ENCODE measurements at regions not wholly inside any gene's neighbourhood (a gene's known extent, or its start where the extent isn't known, plus 50 kb on each side); places are given as distances from the start of the nearest gene placed in this dataset.

DNA sequence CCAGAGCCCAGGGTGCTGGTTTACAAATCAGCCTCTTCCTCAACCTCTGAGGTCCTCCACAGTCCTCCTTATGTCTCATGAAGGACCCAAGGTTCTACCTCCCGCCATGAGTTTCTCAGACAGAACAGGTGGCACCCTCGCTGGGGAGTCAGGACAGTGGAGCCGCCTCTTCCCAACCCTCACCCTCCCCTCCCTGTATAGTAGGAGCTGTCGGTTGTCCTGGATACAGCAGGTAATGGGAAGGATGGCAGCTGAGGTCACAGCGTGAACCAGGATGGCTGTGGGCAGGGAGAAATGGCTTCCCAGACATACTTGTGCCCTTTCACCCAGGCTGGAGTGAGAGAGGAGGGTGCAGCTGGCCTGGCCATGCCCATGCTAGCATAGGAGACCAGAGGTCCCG is 134.6 kb downstream of the CHST1 start:
- Mint-ChIP-seq H3K27ac (no peak overlapping the region), H3K4me3 (no peak overlapping the region), H3K36me3 (no peaks in the 10 kb centered on the region), H3K4me1 (no peaks in the 10 kb centered on the region), H3K9me3 (no peaks in the 10 kb centered on the region), H3K27me3 (ENCODE audit: low read depth) (peaks cover 3% of the 10 kb centered on the region; the same call in 1 of the 2 replicates)
- no peak for ATAC-seq
- POLR2A ChIA-PET, result interaction anchor here (0.6 kb wide), 1 partner anchor 119 kb away, joined by 3 read pairs; no protein-coding TSS in a partner anchor
- DNase-seq (ENCODE audit: low spot score), result no peak
- TF ChIP-seq ATF1 (CRISPR knock-in tag; IDR thresholded peaks at IDR 0.05) (no peak), FOXP1 (CRISPR knock-in tag; IDR thresholded peaks at IDR 0.05; ENCODE audit: borderline replicate concordance) (no peak), SMAD4 (CRISPR knock-in tag; IDR thresholded peaks at IDR 0.05) (no peak), GABPB1 (CRISPR knock-in tag; IDR thresholded peaks at IDR 0.05) (no peak)
- TF ChIP-seq, protein P1, sequence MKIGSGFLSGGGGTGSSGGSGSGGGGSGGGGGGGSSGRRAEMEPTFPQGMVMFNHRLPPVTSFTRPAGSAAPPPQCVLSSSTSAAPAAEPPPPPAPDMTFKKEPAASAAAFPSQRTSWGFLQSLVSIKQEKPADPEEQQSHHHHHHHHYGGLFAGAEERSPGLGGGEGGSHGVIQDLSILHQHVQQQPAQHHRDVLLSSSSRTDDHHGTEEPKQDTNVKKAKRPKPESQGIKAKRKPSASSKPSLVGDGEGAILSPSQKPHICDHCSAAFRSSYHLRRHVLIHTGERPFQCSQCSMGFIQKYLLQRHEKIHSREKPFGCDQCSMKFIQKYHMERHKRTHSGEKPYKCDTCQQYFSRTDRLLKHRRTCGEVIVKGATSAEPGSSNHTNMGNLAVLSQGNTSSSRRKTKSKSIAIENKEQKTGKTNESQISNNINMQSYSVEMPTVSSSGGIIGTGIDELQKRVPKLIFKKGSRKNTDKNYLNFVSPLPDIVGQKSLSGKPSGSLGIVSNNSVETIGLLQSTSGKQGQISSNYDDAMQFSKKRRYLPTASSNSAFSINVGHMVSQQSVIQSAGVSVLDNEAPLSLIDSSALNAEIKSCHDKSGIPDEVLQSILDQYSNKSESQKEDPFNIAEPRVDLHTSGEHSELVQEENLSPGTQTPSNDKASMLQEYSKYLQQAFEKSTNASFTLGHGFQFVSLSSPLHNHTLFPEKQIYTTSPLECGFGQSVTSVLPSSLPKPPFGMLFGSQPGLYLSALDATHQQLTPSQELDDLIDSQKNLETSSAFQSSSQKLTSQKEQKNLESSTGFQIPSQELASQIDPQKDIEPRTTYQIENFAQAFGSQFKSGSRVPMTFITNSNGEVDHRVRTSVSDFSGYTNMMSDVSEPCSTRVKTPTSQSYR (CRISPR knock-in tag; IDR thresholded peaks at IDR 0.05), result no peak
- TF ChIP-seq, protein P2, sequence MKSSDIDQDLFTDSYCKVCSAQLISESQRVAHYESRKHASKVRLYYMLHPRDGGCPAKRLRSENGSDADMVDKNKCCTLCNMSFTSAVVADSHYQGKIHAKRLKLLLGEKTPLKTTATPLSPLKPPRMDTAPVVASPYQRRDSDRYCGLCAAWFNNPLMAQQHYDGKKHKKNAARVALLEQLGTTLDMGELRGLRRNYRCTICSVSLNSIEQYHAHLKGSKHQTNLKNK (CRISPR knock-in tag; IDR thresholded peaks at IDR 0.05), result no peak
- TF ChIP-seq, protein P3, sequence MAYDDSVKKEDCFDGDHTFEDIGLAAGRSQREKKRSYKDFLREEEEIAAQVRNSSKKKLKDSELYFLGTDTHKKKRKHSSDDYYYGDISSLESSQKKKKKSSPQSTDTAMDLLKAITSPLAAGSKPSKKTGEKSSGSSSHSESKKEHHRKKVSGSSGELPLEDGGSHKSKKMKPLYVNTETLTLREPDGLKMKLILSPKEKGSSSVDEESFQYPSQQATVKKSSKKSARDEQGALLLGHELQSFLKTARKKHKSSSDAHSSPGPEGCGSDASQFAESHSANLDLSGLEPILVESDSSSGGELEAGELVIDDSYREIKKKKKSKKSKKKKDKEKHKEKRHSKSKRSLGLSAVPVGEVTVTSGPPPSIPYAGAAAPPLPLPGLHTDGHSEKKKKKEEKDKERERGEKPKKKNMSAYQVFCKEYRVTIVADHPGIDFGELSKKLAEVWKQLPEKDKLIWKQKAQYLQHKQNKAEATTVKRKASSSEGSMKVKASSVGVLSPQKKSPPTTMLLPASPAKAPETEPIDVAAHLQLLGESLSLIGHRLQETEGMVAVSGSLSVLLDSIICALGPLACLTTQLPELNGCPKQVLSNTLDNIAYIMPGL (CRISPR knock-in tag; IDR thresholded peaks at IDR 0.05), result no peak
- CTCF ChIA-PET, result interaction anchor here (0.6 to 1.0 kb wide), 2 partner anchors 241 to 269 kb away, joined by 3 to 4 read pairs; no protein-coding TSS in a partner anchor

DNA sequence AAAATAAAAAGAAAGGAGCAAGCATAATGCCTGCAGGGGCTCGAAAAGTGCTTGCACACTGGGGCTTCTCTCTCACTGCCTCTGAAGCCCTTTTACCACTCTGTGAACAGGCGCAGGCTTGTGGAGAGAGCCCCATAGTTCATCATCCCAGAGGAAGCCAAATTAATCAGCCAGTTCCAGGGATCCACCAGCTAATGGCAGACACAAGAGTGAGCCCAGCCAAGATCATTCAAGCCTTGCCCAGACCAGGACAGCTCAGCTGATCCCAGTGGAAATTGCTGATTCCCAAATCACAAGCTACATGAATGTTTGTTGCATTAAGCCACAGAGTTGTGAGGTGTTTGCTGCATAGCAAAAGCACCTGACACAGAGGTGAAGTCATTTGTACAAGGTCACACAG is 135.3 kb downstream of the CHST1 start:
- POLR2A ChIA-PET, result no interaction called here
- Mint-ChIP-seq H3K9me3 (no peaks in the 10 kb centered on the region), H3K27ac (no peak overlapping the region), H3K4me3 (no peak overlapping the region), H3K4me1 (no peaks in the 10 kb centered on the region), H3K36me3 (no peaks in the 10 kb centered on the region), H3K27me3 (ENCODE audit: low read depth) (peaks cover 7% of the 10 kb centered on the region)
- CTCF ChIA-PET, result no interaction called here
- ATAC-seq (no peak), DNase-seq (ENCODE audit: low spot score) (no peak)
- TF ChIP-seq, protein P4, sequence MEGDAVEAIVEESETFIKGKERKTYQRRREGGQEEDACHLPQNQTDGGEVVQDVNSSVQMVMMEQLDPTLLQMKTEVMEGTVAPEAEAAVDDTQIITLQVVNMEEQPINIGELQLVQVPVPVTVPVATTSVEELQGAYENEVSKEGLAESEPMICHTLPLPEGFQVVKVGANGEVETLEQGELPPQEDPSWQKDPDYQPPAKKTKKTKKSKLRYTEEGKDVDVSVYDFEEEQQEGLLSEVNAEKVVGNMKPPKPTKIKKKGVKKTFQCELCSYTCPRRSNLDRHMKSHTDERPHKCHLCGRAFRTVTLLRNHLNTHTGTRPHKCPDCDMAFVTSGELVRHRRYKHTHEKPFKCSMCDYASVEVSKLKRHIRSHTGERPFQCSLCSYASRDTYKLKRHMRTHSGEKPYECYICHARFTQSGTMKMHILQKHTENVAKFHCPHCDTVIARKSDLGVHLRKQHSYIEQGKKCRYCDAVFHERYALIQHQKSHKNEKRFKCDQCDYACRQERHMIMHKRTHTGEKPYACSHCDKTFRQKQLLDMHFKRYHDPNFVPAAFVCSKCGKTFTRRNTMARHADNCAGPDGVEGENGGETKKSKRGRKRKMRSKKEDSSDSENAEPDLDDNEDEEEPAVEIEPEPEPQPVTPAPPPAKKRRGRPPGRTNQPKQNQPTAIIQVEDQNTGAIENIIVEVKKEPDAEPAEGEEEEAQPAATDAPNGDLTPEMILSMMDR (IDR thresholded peaks at IDR 0.05), result no peak
- TF ChIP-seq PRRX2 (CRISPR knock-in tag; IDR thresholded peaks at IDR 0.05) (no peak), ZNF416 (CRISPR knock-in tag; IDR thresholded peaks at IDR 0.05) (no peak), ZNF138 (CRISPR knock-in tag; conservative IDR thresholded peaks at IDR 0.05) (no peak), TP53 (CRISPR knock-in tag; IDR thresholded peaks at IDR 0.05) (no peak), ATF1 (CRISPR knock-in tag; IDR thresholded peaks at IDR 0.05) (no peak), JUN (CRISPR knock-in tag; IDR thresholded peaks at IDR 0.05) (no peak)
- TF ChIP-seq, protein P5, sequence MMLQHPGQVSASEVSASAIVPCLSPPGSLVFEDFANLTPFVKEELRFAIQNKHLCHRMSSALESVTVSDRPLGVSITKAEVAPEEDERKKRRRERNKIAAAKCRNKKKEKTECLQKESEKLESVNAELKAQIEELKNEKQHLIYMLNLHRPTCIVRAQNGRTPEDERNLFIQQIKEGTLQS (CRISPR knock-in tag; conservative IDR thresholded peaks at IDR 0.05), result no peak

DNA sequence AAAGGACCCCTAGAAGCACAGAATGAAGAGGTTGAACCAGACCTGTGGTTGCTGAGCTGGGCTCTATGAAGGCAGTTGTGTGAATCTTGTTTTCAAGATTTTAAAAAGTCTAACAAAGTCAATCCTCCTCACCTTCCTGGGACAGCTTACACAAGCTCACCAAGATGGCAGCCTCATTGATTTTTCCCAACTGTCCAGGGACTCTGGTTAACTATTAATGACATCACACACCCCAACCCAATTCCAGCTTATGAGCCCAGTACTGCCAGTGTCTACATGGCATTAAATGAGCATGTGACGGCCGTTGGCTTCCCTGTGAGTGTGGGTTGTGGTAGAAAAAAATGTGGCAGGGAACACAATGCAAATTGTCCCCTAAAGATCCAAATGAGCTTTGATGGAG is 137.0 kb downstream of the CHST1 start:
- H3K9me3 Mint-ChIP-seq, result peaks cover 4% of the 10 kb centered on the region; the same call in 1 of the 2 replicates
- DNase-seq (ENCODE audit: low spot score) (no peak), ATAC-seq (no peak)
- peaks cover 7% of the 10 kb centered on the region for H3K27me3 Mint-ChIP-seq (ENCODE audit: low read depth)
- no peaks in the 10 kb centered on the region for H3K4me1 Mint-ChIP-seq
- H3K27ac Mint-ChIP-seq, result no peak overlapping the region
- H3K4me3 Mint-ChIP-seq, result no peak overlapping the region
- no peaks in the 10 kb centered on the region for H3K36me3 Mint-ChIP-seq
- ChIA-PET POLR2A (no interaction called here), CTCF (interaction anchor here (1.8 kb wide), 1 partner anchor 126 kb away, joined by 5 read pairs; no protein-coding TSS in a partner anchor)
- TF ChIP-seq FOXK1 (CRISPR knock-in tag; IDR thresholded peaks at IDR 0.05) (no peak), SMAD4 (CRISPR knock-in tag; IDR thresholded peaks at IDR 0.05) (no peak), ZNF138 (CRISPR knock-in tag; conservative IDR thresholded peaks at IDR 0.05) (no peak), ESRRA (CRISPR knock-in tag; IDR thresholded peaks at IDR 0.05; ENCODE audit: borderline replicate concordance) (no peak), GTF2I (CRISPR knock-in tag; conservative IDR thresholded peaks at IDR 0.05) (no peak), ZNF232 (CRISPR knock-in tag; IDR thresholded peaks at IDR 0.05) (no peak), SOX15 (CRISPR knock-in tag; IDR thresholded peaks at IDR 0.05) (no peak), NR3C1 (CRISPR knock-in tag; conservative IDR thresholded peaks at IDR 0.05; ENCODE audit: low read depth) (no peak), SP1 (CRISPR knock-in tag; conservative IDR thresholded peaks at IDR 0.05) (no peak), GRHL2 (CRISPR knock-in tag; IDR thresholded peaks at IDR 0.05; ENCODE audit: insufficient replicate concordance, severe bottlenecking) (no peak)
- TF ChIP-seq, protein P6, sequence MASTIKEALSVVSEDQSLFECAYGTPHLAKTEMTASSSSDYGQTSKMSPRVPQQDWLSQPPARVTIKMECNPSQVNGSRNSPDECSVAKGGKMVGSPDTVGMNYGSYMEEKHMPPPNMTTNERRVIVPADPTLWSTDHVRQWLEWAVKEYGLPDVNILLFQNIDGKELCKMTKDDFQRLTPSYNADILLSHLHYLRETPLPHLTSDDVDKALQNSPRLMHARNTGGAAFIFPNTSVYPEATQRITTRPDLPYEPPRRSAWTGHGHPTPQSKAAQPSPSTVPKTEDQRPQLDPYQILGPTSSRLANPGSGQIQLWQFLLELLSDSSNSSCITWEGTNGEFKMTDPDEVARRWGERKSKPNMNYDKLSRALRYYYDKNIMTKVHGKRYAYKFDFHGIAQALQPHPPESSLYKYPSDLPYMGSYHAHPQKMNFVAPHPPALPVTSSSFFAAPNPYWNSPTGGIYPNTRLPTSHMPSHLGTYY (CRISPR knock-in tag; IDR thresholded peaks at IDR 0.05), result no peak
- TF ChIP-seq, protein P7, sequence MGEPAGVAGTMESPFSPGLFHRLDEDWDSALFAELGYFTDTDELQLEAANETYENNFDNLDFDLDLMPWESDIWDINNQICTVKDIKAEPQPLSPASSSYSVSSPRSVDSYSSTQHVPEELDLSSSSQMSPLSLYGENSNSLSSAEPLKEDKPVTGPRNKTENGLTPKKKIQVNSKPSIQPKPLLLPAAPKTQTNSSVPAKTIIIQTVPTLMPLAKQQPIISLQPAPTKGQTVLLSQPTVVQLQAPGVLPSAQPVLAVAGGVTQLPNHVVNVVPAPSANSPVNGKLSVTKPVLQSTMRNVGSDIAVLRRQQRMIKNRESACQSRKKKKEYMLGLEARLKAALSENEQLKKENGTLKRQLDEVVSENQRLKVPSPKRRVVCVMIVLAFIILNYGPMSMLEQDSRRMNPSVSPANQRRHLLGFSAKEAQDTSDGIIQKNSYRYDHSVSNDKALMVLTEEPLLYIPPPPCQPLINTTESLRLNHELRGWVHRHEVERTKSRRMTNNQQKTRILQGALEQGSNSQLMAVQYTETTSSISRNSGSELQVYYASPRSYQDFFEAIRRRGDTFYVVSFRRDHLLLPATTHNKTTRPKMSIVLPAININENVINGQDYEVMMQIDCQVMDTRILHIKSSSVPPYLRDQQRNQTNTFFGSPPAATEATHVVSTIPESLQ (CRISPR knock-in tag; IDR thresholded peaks at IDR 0.05), result no peak
